Natural killer cell (primary cell): ENCODE measurements at regions not wholly inside any gene's neighbourhood (a gene's known extent, or its start where the extent isn't known, plus 50 kb on each side); places are given as distances from the start of the nearest gene placed in this dataset.

Experiments
- ATAC-seq, 3 donors: fragments of 150-1000 bp in 2 of 3; fragments of 200-7000 bp in 1 of 3; cut with Tn5 transposase; 1 replicate in 1 of 3; 2 replicates in 2 of 3; pipeline ENCODE4 v1.10.0; 2021; ENCODE audit warnings: mild to moderate bottlenecking in 2 of 3, moderate library complexity in 2 of 3
- DNase-seq, 2 donors: peaks; one replicate each; pipeline versions ENCODE4 v3.0.0 to v3.0.0-alpha.2; 2013 to 2021; ENCODE audit warnings: mixed read lengths in 1 of 2
- H3K27ac ChIP-seq: one replicate; pipeline ENCODE4 v1.5.1; 2013; ENCODE audit warnings: mild to moderate bottlenecking, low read length
- H3K27me3 ChIP-seq: one replicate; pipeline ENCODE4 v1.6.1; 2013; ENCODE audit warnings: low read length; ENCODE audit not compliant: control insufficient read depth, insufficient read depth
- H3K36me3 ChIP-seq: one replicate; pipeline ENCODE4 v1.6.1; 2013; ENCODE audit warnings: low read length; ENCODE audit not compliant: control insufficient read depth, insufficient read depth
- H3K4me1 ChIP-seq: one replicate; pipeline ENCODE4 v1.6.1; 2013; ENCODE audit warnings: low read length; ENCODE audit not compliant: control insufficient read depth, insufficient read depth
- H3K4me3 ChIP-seq: one replicate; pipeline ENCODE4 v1.5.1; 2013; ENCODE audit warnings: low read length
- H3K9me3 ChIP-seq: one replicate; pipeline ENCODE4 v1.6.1; 2013; ENCODE audit warnings: low read length; ENCODE audit not compliant: control insufficient read depth, insufficient read depth
- H3K27ac Mint-ChIP-seq, 2 donors: one replicate each; pipeline ENCODE4 v1.8.0; 2022; ENCODE audit warnings: mild to moderate bottlenecking in 2 of 2, mixed read lengths in 2 of 2, moderate library complexity in 1 of 2
- H3K27me3 Mint-ChIP-seq, 2 donors: one replicate each; pipeline ENCODE4 v1.8.0; 2022; ENCODE audit warnings: low read depth in 2 of 2, mixed read lengths in 2 of 2
- H3K36me3 Mint-ChIP-seq: one replicate; pipeline ENCODE4 v1.8.0; 2022; ENCODE audit warnings: mixed read lengths
- H3K4me1 Mint-ChIP-seq, 2 donors: one replicate each; pipeline ENCODE4 v1.8.0; 2022; ENCODE audit warnings: mixed read lengths in 2 of 2
- H3K4me3 Mint-ChIP-seq: one replicate; pipeline ENCODE4 v1.8.0; 2022; ENCODE audit warnings: mild to moderate bottlenecking, moderate library complexity, mixed read lengths
- H3K9me3 Mint-ChIP-seq, 2 donors: one replicate each; pipeline ENCODE4 v1.8.0; 2022; ENCODE audit warnings: mixed read lengths in 2 of 2
- CTCF ChIP-seq: fragments of 200-600 bp; IDR thresholded peaks from one replicate; pipeline ENCODE4 v1.8.0; 2022; ENCODE audit warnings: antibody characterized with exemption
- WGBS: methylation state at CpG from one replicate; pipeline ENCODE4 v1.1.7; 2013; ENCODE audit warnings: missing lambda C conversion rate; ENCODE audit not compliant: insufficient coverage; 5-methylcytosine and 5-hydroxymethylcytosine counted together
- intact Hi-C: fragments of 100-400 bp; cut with micrococcal nuclease; formaldehyde crosslinking; loops from one replicate; pipeline ENCODE4 v1.14.2; 2022

GRCh38 chr13:76168661-76169060 lies 532.5 kb downstream of the LMO7 start:
- WGBS: 86% methylated on average over 3 of the region's 3 CpGs
- no peak overlapping the region for H3K4me3 ChIP-seq
- ATAC-seq: no peak
- H3K27me3 Mint-ChIP-seq: no peaks in the 10 kb centered on the region
- no peaks in the 10 kb centered on the region for H3K36me3 Mint-ChIP-seq
- H3K27me3 ChIP-seq: no peaks in the 10 kb centered on the region
- H3K4me1 Mint-ChIP-seq: no peaks in the 10 kb centered on the region
- no peaks in the 10 kb centered on the region for H3K4me1 ChIP-seq
- H3K9me3 ChIP-seq: no peaks in the 10 kb centered on the region
- H3K27ac Mint-ChIP-seq: no peak overlapping the region
- TF ChIP-seq CTCF: no peak
- no peak for DNase-seq
- H3K9me3 Mint-ChIP-seq: peaks cover 8 to 11% of the 10 kb centered on the region in 2 donors
- intact Hi-C loops: no loop called here
- H3K36me3 ChIP-seq: no peaks in the 10 kb centered on the region
- H3K27ac ChIP-seq: no peak overlapping the region
- no peak overlapping the region for H3K4me3 Mint-ChIP-seq

- Histone ChIP-seq H3K36me3 (no peaks in the 10 kb centered on the region), H3K27ac (no peak overlapping the region), H3K27me3 (no peaks in the 10 kb centered on the region), H3K9me3 (no peaks in the 10 kb centered on the region), H3K4me1 (no peaks in the 10 kb centered on the region), H3K4me3 (no peak overlapping the region)
- intact Hi-C loops: no loop called here
- DNase-seq (no peak), ATAC-seq (no peak)
- H3K4me1 Mint-ChIP-seq: no peaks in the 10 kb centered on the region
- H3K4me3 Mint-ChIP-seq: no peak overlapping the region
- H3K27ac Mint-ChIP-seq: no peak overlapping the region
- peaks cover 12 to 14% of the 10 kb centered on the region in 2 donors for H3K9me3 Mint-ChIP-seq
- TF ChIP-seq CTCF: no peak
- no peaks in the 10 kb centered on the region for H3K27me3 Mint-ChIP-seq
- whole genome bisulfite sequencing: 95% methylated on average over 3 of the region's 3 CpGs
- H3K36me3 Mint-ChIP-seq: no peaks in the 10 kb centered on the region
Measured at GRCh38 chr13:76164290-76164689, 528.2 kb downstream of the LMO7 start.

- Histone ChIP-seq H3K27ac (no peak overlapping the region), H3K36me3 (no peaks in the 10 kb centered on the region), H3K9me3 (no peaks in the 10 kb centered on the region), H3K27me3 (no peaks in the 10 kb centered on the region), H3K4me1 (no peaks in the 10 kb centered on the region), H3K4me3 (no peak overlapping the region)
- Mint-ChIP-seq H3K27me3 (no peaks in the 10 kb centered on the region), H3K36me3 (no peaks in the 10 kb centered on the region), H3K4me1 (no peaks in the 10 kb centered on the region), H3K4me3 (no peak overlapping the region), H3K9me3 (peaks cover 10 to 11% of the 10 kb centered on the region in 2 donors), H3K27ac (no peak overlapping the region)
- WGBS: 70% methylated on average over 2 of the region's 2 CpGs
- DNase-seq (no peak), ATAC-seq (no peak)
- TF ChIP-seq CTCF: no peak
- intact Hi-C loops: no loop called here
Measured at GRCh38 chr13:76163761-76164160, 527.6 kb downstream of the LMO7 start.
